Common myeloid progenitor, CD34-positive (primary cell): ENCODE measurements at regions not wholly inside any gene's neighbourhood (a gene's known extent, or its start where the extent isn't known, plus 50 kb on each side); places are given as distances from the start of the nearest gene placed in this dataset.

Experiments used
- CTCF ChIA-PET: fragments of 350-600 bp; sonication (Branson Sonifier 250); formaldehyde crosslinking; loops from one replicate; lab custom pipeline; 2021; ENCODE audit warnings: antibody characterized with exemption; lab: Charles Lee
- POLR2A ChIA-PET: fragments of 350-600 bp; sonication (Branson Sonifier 250); formaldehyde crosslinking; loops from one replicate; lab custom pipeline; 2021; ENCODE audit warnings: antibody characterized with exemption; lab: Charles Lee
- DNase-seq, 3 donors: peaks; one replicate each; pipeline versions ENCODE4 v3.0.0 to v3.0.0-alpha.2; 2013
- H3K27ac ChIP-seq, 2 experiments: 1 replicate in 1 of 2; 2 replicates in 1 of 2; pipeline ENCODE4 v1.7.0; 2013; ENCODE audit warnings: inconsistent platforms in 2 of 2, low read length in 2 of 2, mild to moderate bottlenecking in 2 of 2, low read depth in 1 of 2, moderate library complexity in 1 of 2; ENCODE audit not compliant: severe bottlenecking in 2 of 2, insufficient read depth in 1 of 2, poor library complexity in 1 of 2
- H3K27me3 ChIP-seq, 5 experiments: replicated peaks in 2 of 5; 1 replicate in 3 of 5; 2 replicates in 2 of 5; pipeline versions ENCODE4 v1.6.1 to v1.7.0; 2013; ENCODE audit warnings: low read length in 4 of 5, mild to moderate bottlenecking in 2 of 5, moderate library complexity in 2 of 5, inconsistent platforms in 1 of 5; ENCODE audit not compliant: insufficient read depth in 5 of 5, control insufficient read depth in 4 of 5
- H3K36me3 ChIP-seq, 4 experiments: 1 replicate in 2 of 4; 2 replicates in 2 of 4; pipeline versions ENCODE4 v1.6.1 to v1.7.0; 2013; ENCODE audit warnings: low read length in 3 of 4, control low read depth in 1 of 4, mild to moderate bottlenecking in 1 of 4; ENCODE audit not compliant: control insufficient read depth in 4 of 4, insufficient read depth in 4 of 4
- H3K4me1 ChIP-seq, 4 experiments: 1 replicate in 3 of 4; 2 replicates in 1 of 4; pipeline versions ENCODE4 v1.6.1 to v1.7.1; 2013; ENCODE audit warnings: low read length in 3 of 4, mild to moderate bottlenecking in 3 of 4, control low read depth in 1 of 4, inconsistent platforms in 1 of 4, moderate library complexity in 1 of 4; ENCODE audit not compliant: control insufficient read depth in 4 of 4, insufficient read depth in 4 of 4; ENCODE audit errors: control extremely low read depth in 1 of 4
- H3K4me3 ChIP-seq, 7 experiments: 1 replicate in 4 of 7; 2 replicates in 3 of 7; pipeline versions ENCODE4 v1.5.1 to v1.7.0; 2013; ENCODE audit warnings: mild to moderate bottlenecking in 7 of 7, low read length in 6 of 7, moderate library complexity in 6 of 7, inconsistent platforms in 2 of 7, low read depth in 2 of 7, control low read depth in 1 of 7; ENCODE audit not compliant: insufficient read depth in 4 of 7, control insufficient read depth in 1 of 7; ENCODE audit errors: extremely low read depth in 1 of 7
- H3K9me3 ChIP-seq, 5 experiments: 1 replicate in 4 of 5; 2 replicates in 1 of 5; pipeline versions ENCODE4 v1.6.1 to v1.7.1; 2013; ENCODE audit warnings: low read length in 4 of 5, mild to moderate bottlenecking in 2 of 5, inconsistent platforms in 1 of 5, low read depth in 1 of 5, moderate library complexity in 1 of 5; ENCODE audit not compliant: control insufficient read depth in 4 of 5, insufficient read depth in 2 of 5; ENCODE audit errors: control extremely low read depth in 1 of 5
- WGBS: methylation state at CpG from one replicate; pipeline ENCODE4 v1.1.5; 2013; ENCODE audit not compliant: insufficient coverage; 5-methylcytosine and 5-hydroxymethylcytosine counted together

GRCh38 chr11:133715602-133716001 lies 129.7 kb downstream of the SPATA19 start:
- no peaks in the 10 kb centered on the region for H3K4me1 ChIP-seq
- ChIA-PET CTCF (no interaction called here), POLR2A (no interaction called here)
- DNase-seq, result no peak
- H3K27ac ChIP-seq, result no peak overlapping the region
- H3K9me3 ChIP-seq, result no peaks in the 10 kb centered on the region
- peaks cover 0 to 27% (median 11%) of the 10 kb centered on the region in 5 experiments for H3K27me3 ChIP-seq
- H3K36me3 ChIP-seq, result no peaks in the 10 kb centered on the region
- WGBS, result 88% methylated on average over 6 of the region's 7 CpGs
- no peak overlapping the region for H3K4me3 ChIP-seq

GRCh38 chr11:133714471-133715375 lies 130.6 kb downstream of the SPATA19 start:
- CTCF ChIA-PET, result no interaction called here
- Histone ChIP-seq H3K4me1 (no peaks in the 10 kb centered on the region), H3K9me3 (no peaks in the 10 kb centered on the region), H3K4me3 (no peak overlapping the region), H3K36me3 (no peaks in the 10 kb centered on the region), H3K27me3 (peaks cover 0 to 25% (median 11%) of the 10 kb centered on the region in 5 experiments), H3K27ac (no peak overlapping the region)
- POLR2A ChIA-PET, result no interaction called here
- DNase-seq, result no peak
- 73% methylated on average over 11 of the region's 16 CpGs for WGBS

- H3K27me3 ChIP-seq, result peaks cover 0 to 25% (median 8%) of the 10 kb centered on the region in 5 experiments
- WGBS, result 96% methylated on average over 10 of the region's 10 CpGs
- H3K27ac ChIP-seq, result no peak overlapping the region
- no peaks in the 10 kb centered on the region for H3K4me1 ChIP-seq
- no peak for DNase-seq
- no peak overlapping the region for H3K4me3 ChIP-seq
- H3K36me3 ChIP-seq, result no peaks in the 10 kb centered on the region
- ChIA-PET CTCF (no interaction called here), POLR2A (no interaction called here)
- H3K9me3 ChIP-seq, result no peaks in the 10 kb centered on the region
Observed at GRCh38 chr11:133713844-133714243, 131.5 kb downstream of the SPATA19 start.

GRCh38 chr11:133713406-133713805 lies 131.9 kb downstream of the SPATA19 start:
- 97% methylated on average over 3 of the region's 3 CpGs for WGBS
- ChIA-PET POLR2A (no interaction called here), CTCF (no interaction called here)
- Histone ChIP-seq H3K4me3 (no peak overlapping the region), H3K9me3 (no peaks in the 10 kb centered on the region), H3K27me3 (peaks cover 0 to 28% (median 8%) of the 10 kb centered on the region in 5 experiments), H3K36me3 (no peaks in the 10 kb centered on the region), H3K27ac (no peak overlapping the region), H3K4me1 (no peaks in the 10 kb centered on the region)
- DNase-seq, result no peak

- peaks cover 0 to 4% (median 0%) of the 10 kb centered on the region in 5 experiments for H3K9me3 ChIP-seq
- peaks cover 0 to 28% (median 8%) of the 10 kb centered on the region in 5 experiments for H3K27me3 ChIP-seq
- H3K36me3 ChIP-seq, result no peaks in the 10 kb centered on the region
- no peak overlapping the region for H3K4me3 ChIP-seq
- no peak overlapping the region for H3K27ac ChIP-seq
- CTCF ChIA-PET, result interaction anchor here (0.6 kb wide), 1 partner anchor 173 kb away, joined by 3 read pairs; no protein-coding TSS in a partner anchor
- WGBS, result 13% methylated on average over 1 of the region's 4 CpGs
- no peaks in the 10 kb centered on the region for H3K4me1 ChIP-seq
- DNase-seq, result no peak
- POLR2A ChIA-PET, result no interaction called here
Observed at GRCh38 chr11:133712051-133712560, 133.2 kb downstream of the SPATA19 start.

- ChIA-PET POLR2A (no interaction called here), CTCF (interaction anchor here (0.6 kb wide), 1 partner anchor 174 kb away, joined by 3 read pairs; no protein-coding TSS in a partner anchor)
- Histone ChIP-seq H3K9me3 (peaks cover 0 to 6% (median 0%) of the 10 kb centered on the region in 5 experiments), H3K27me3 (peaks cover 0 to 28% (median 5%) of the 10 kb centered on the region in 5 experiments), H3K4me3 (no peak overlapping the region), H3K36me3 (no peaks in the 10 kb centered on the region), H3K27ac (no peak overlapping the region), H3K4me1 (no peaks in the 10 kb centered on the region)
- 33% methylated on average over 3 of the region's 4 CpGs for WGBS
- no peak for DNase-seq
Observed at GRCh38 chr11:133711545-133711944, 133.8 kb downstream of the SPATA19 start.

- WGBS, result 89% methylated on average over 4 of the region's 4 CpGs
- peaks cover 0 to 6% (median 0%) of the 10 kb centered on the region in 5 experiments for H3K9me3 ChIP-seq
- H3K4me3 ChIP-seq, result no peak overlapping the region
- ChIA-PET POLR2A (no interaction called here), CTCF (no interaction called here)
- no peak for DNase-seq
- H3K4me1 ChIP-seq, result no peaks in the 10 kb centered on the region
- H3K27me3 ChIP-seq, result peaks cover 0 to 28% (median 5%) of the 10 kb centered on the region in 5 experiments
- H3K36me3 ChIP-seq, result no peaks in the 10 kb centered on the region
- H3K27ac ChIP-seq, result no peak overlapping the region
Observed at GRCh38 chr11:133710681-133711240, 134.6 kb downstream of the SPATA19 start.
